ENCODE measurements at regions not wholly inside any gene's neighbourhood (a gene's known extent, or its start where the extent isn't known, plus 50 kb on each side); places are given as distances from the start of the nearest gene placed in this dataset.
"Not testable (repeated sequence)": the region's sequence is repeated elsewhere in the genome, so short reads cannot be mapped to it uniquely, and the experiment has no call there.

DNA sequence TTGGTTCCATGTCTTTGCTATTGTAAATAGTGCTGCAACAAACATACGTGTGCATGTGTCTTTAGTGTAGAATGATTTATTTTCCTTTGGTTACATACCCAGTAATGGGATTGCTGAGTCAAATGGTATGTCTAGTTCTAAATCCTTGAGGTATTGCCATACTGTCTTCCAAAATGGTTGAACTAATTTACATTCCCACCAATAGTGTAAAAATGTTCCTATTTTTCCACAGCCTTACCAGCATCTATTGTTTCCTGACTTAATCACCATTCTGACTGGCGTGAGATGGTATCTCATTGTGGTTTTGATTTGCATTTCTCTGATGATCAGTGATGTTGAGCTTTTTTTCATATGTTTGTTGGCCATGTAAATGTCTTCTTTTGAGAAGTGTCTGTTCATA lies 226.6 kb downstream of the ETAA1 start:
- not testable (repeated sequence) for DNase-seq (ENCODE audit: low read depth in 2 of 2)

DNA sequence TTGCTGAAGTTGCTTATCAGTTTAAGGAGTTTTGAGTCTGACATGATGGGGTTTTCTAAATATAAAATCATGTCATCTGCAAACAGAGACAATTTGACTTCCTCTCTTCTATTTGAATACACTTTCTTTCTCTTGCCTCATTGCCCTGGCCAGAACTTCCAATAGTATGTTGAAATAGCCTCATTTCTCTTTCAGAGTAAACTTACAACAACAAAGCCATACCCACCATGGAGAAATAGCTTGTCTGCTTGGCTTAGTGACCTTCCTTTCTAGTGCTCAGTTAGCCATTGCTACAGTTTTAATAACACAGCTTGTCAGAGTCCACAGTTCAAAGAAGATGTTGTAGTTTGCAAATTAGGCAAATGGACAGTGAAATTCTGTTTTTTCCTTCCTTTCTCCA lies 228.0 kb downstream of the ETAA1 start:
- no peak for DNase-seq (ENCODE audit: low read depth in 2 of 2)

DNA sequence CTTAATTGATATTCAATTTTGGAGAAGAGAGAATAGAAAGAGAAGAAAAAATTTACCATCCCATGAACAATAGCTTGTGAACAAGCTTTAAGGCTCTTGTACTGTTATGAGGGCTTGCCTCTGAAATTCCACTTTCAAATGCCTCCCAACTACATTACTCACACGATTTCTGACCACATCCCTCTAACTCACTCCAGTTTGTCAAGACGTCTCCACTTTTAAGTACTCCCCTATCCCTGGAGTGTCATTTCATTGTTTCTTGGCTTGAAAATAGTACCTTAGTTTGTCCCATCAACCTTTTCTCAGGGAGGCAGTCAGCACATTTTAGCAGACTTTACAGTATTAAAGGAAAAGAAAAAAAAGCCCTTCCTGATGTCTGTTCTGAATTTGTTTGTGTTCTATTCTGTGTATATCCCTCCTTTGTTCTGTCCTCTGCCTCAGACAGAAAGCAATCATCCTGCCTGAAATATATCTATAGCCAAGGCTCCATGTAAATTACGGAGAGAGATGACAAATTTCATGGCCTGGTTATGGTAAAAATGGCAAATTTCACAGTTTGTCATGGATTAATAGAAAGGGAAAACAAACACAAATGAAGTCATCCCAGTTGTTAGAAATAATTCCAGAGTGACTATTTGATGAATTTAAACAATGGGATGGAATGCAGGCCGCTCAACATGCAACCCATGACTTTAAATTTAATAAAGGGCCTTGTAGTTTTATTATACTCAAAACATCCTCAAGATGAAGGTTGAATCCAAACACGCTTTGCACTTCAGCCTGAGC lies 228.8 kb downstream of the ETAA1 start:
- no peak for DNase-seq (ENCODE audit: low read depth in 2 of 2)

DNA sequence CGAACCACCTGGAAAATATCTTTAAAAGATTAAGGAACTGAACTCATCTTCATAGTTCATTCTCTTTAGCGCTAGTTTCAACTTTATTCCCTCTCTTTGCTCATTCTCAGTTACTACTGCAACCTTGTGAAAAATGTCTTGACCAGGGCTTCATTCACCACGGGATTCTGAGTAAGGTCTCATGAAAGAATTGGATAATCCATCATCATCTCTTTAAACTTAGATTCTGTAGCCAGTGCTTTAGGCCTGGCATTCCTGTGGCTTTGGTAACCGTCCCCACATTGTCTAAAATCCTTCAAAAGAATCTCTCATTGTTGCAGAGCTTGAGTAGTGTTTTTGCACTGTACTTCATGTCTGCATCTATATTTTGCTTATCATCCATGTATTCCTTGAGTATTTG lies 229.5 kb downstream of the ETAA1 start:
- no peak for DNase-seq (ENCODE audit: low read depth in 2 of 2)

DNA sequence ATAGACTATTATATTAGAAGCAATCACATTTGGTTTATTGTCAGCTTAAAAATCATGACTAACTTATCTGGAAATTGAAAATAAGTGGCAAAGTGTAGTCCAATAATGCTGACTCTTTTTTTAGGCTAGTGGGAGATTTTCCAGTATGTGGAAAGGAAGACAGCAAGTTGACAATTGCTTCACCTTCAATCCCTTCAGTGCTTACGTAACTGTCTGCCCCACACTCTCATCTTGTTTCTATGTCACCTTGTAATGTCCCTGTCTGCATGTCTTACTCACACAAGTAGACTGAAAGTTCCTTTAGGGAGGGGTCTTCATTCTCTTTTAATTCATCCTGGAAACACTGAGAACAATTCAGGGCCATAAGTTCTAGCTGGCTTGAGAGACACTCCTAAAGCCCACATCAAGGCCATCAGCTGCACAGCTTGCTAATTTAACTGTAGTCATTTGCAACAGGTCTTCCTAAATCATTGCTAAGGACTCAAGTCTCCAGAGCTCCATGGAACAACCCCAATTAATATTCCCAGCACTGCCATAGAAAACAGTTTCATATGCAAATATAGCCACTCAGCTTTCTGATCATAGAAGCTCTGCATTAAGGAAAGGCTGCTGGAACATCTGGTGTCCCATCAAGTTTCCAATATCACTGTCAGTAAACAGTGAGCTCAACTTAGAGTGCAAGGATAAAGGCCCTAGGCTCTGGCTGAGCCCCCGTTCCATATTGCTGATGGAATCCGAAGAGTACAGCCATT lies 230.5 kb downstream of the ETAA1 start:
- no peak for DNase-seq (ENCODE audit: low read depth in 2 of 2)

DNA sequence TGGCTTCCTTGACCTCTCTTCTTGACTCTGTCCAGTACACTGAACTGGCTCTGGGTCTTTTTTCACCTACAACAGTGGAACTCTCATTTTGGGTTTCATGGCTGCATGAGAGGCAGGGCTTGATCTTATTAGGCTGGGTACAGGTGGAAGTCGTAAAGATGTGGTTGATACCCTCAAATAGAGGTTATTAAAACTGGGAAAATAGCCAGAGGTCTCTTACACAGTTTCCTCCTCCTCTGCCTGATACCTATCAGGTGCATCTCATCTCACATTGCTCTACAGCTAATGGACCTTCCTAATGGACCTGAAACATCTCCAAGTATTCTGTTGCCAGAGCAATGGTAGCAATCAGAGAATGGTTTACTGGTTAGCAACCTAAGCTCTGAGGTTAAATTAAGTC lies 231.8 kb downstream of the ETAA1 start:
- DNase-seq (ENCODE audit: low read depth in 2 of 2): no peak

DNA sequence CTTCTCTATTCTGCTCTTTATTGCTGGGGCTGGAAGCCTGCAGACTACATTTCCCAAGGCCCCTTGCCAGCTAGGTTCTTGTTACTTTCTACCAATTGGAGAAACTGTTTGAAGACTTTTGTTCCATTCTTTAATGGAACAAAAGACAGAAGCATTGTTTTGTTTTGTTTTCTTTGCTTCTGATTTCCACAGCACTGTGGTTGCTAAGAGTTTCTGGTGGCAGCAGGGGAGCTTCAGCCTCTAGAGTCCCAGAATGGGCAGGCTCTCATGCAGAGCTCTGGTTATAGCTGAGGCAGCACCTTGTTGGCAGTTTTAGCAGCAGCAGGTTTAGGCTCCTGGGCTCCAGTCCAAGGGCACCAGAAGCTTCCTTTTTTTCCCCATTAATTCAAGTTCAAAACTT lies 234.3 kb downstream of the ETAA1 start:
- no peak for DNase-seq (ENCODE audit: low read depth in 2 of 2)

DNA sequence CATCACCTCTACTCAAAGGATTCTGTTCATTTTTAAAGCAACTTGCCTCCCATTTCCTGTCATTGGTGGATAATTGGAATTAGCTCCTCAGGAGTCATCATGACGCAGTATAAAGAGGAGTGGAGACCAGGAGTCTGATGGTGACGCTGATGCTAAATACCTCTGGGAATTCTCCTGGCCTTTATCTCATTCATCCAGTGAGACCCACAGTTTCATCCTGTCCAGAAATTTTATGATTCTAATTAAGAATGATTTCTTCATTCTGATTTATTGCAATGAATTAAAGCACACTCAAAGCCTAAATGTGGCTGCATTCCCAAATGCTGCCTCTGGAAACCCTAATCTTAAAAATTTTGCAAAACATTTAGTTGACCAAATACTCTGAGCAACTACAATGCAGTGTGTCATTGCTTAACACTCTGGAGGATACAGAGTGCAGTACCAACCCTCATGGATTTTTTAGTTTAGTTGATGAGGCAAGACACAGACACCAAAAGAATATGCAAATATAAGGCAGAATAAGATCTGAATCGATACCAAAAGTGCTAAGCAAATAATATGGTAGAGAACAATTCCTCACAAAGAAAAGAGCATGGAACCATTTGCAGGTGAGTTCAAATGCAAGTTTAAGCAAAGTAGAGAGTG lies 236.2 kb downstream of the ETAA1 start:
- no peak for DNase-seq (ENCODE audit: low read depth in 2 of 2)

DNA sequence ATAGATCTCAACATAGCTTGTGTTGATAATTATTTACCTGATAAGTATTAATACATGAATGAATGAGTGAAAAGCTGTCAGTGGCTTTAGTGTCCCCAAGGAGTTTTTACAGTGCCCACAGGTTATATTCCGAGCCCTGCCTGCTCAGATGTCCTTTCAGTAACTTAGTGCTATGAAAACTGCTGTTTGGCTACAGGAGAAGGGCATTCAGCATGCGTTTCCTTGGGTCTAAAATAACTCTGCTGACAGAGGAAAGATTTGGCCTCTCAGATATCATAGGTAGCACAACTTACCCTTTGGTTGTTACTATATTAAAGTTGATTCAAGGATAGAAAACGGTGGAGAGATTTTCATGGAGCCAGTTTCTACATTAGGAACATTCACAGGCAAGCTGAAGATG lies 241.0 kb downstream of the ETAA1 start:
- DNase-seq (ENCODE audit: low read depth in 2 of 2): no peak

DNA sequence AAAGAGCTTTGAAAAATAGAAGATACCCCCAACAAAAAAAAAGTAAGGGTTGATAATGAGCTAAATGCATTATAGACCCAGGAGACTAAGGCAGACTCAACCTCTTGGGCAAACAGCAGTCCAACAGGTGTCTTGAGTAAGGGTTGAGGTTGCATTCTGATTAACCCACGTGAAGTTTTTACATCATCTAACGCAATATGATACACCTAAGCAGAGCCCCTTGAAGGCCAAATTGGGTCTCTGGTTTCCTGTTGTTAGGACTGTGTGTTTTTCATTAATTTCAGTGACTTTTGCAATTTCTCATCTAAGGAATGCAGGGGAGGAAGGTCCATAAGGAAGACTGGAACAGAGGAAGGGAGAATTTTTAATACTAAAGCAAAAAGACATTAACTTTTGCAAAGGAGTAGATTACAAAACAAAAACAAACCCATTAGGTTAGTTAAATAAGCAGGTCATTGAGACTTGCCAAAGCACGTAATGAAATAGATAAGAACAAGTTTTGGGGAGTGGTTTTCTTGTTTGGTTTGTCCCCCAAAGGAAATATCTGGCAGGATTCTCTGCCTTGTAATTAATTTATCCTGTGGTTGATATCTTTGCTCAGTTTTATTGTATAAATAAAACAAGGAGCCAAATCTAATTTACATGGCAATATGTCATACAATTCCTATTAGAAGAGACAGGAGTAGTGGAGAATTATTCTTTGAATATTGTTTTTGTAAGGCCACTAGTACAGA lies 244.3 kb downstream of the ETAA1 start:
- DNase-seq (ENCODE audit: low read depth in 2 of 2): no peak

DNA sequence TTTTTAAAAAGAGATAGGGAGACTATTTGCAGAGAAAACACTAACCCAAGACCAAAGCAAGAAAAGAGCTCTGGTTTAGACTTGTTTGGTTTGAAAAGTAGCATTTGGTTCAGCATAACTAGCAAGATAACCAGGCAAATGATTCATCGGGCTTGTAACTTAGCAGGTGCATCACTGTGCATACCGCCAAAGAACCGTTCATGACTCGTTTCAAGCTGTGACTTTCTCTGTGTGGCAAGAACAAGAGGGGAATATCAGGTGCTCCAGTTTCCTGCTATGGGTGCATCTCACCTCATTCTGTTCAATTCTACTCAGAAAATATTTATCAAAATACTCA lies 244.9 kb downstream of the ETAA1 start:
- DNase-seq (ENCODE audit: low read depth in 2 of 2): no peak

DNA sequence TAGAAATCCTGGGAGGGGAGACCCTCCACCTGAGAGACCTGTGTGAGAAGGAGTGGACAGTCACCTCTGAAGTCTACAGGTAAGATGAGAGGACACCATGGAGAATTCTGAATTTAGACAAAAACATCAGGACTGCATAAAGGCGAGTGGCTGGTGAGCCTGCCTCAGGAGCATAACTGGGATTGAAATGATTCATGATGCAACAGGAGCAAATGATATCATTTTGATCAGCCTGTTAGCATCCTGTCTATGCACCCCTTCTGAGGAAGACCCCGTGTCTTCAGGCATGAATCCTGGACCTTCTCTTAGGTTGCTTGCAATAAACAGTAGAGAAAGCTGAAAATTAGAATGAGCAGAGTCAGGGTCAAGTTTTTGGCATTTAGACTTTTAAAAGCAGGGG lies 245.8 kb downstream of the ETAA1 start:
- no peak for DNase-seq (ENCODE audit: low read depth in 2 of 2)

DNA sequence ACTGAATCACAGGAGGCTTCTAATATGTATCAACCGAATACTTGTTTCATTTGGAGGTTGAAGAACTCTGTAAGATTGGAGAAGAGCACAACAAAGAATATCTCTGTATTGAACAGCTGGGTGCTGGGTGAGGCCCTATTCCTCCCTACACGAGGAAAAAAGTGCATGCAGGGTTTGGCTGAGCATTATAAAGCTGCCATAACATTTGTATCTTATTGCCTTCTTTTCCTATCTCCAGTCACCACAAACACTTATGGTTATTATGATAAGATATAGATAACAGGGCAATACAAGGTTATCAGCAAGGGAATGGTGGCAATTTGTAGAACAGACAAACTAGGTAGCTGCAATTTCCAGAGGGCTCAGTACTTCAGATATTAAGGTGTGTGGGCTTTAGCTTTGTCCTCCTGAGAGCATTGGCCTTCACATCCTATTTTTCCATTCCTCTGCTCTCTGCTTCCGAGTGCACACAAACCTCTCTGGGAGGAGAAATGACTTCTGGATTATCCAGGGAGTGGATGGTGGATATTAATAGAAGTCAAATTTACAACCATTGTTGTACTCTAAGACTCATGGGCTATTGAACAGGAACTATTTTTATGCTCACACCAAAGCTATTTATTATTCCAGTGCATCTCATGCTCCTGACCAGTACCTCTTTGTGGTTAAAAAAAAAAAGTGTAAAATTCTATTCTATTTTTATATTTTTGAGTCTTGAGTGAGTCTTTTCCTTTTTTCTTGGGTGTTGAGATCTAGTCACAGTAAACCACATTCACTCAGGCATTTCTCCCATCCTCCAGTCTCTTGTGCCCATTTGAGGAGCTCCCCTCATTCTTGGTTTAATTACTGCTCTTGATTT lies 248.4 kb downstream of the ETAA1 start:
- DNase-seq (ENCODE audit: low read depth in 2 of 2): no peak

DNA sequence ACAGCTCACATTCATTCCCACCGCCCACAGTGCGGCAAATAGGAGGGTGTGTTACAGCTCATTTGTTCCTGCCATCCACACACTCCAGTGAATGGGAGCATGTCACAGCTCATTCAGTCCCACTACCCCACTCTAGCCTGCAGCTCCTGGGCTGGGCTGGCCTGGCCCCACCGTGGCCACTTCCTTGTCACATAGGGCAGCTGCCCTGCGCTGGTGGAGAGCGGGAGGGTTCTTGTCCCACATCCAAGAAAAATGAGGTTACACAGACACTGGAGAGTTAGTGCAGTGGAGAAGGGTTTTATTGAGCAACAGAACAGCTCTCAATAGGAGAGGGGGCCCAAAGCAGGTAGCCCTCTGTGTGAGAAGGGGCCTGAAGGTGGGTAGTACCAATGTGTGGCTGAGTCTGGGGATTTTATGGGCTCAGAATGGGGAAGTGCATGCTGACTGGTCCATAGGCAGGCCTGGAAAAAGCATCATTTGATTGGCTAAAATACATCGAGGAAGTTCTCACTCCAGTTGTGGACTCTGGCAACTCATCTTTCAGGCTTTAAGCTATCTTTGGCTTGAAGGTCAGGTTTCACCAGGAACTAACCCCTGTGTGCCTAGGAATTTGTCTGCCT lies 249.7 kb downstream of the ETAA1 start:
- no peak for DNase-seq (ENCODE audit: low read depth in 2 of 2)

DNA sequence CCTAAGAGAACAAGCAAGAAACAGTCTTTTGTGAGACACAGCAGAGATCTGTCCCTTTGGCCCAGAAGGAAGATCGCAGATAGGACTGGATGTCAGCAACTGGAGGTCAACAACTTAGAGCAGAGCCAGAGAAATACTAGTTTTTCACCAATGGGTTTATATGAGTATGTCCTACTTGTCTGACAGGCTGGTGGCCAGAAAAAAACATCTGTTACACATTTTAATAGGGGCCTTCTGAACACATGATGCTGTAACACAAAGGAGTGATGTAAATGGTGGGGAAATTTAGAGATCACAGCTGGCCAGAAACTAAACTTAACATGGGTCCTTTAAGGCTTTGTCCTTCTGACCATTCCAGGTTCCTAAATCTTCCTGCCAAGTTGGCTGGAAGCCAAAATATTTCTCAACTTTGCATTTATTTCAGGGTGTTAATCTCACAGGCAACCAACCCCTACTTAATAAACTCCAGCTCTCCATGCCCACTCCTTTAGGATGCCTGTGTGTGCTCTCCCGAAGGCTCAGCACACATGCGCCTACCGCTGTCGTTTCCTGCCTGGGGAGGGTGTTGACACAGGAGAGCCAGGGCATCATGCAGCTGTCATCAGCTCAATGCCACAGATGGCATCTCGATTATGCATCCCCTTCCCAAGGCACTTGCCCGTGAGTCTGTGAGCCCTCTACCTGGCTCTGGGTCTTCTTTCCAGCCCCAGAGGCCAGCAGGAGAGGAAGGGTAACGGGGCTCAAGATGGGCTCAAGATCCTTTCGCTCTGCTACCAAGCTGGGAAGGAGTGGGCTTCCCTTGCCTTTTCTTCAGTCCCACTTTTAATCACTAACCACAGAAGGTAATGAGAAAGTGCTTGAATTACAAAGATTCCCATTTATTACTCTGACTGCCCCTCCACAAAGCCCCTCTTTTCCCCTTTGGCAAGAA lies 252.5 kb downstream of the ETAA1 start:
- no peak for DNase-seq (ENCODE audit: low read depth in 2 of 2)

DNA sequence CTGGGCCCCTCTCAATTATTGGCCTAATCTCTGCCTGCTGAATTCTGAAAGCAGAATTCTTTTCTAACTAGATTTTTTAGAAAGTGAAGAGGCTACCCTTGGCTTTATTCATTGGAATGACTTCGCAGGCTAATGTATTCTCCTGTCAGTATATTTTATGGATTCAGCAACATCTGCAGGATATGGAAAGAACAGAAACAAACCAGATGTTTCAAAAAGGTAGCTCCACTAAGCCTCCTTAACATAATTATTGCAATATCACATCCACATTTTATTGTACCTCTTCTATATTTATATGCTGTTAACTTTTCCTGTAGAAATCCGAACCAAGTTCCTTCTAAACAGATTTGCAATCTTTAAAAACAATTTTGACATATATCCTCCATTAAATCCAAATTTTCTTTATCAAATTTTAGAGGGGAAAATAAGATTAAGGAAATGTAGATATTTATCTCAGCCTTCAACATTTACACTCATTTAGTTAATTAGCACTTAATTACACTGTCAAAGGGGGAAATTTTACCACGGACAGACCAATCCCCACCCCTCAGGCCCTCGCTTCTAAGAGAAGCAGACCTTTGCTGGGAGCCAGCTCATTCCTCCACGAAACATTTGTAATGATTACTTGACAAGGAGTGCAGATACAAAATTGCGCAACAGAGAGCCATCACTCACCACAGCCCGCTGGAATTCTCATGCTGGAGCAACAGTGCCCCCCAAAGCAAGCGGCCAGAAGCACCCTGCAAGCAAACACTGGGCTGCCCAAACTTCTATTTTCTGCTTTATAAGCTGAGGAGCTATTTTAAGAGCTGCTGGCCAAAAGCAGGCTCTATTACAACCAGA lies 253.4 kb downstream of the ETAA1 start:
- peak; percentile 1 to 4 for DNase-seq (ENCODE audit: low read depth in 2 of 2)

DNA sequence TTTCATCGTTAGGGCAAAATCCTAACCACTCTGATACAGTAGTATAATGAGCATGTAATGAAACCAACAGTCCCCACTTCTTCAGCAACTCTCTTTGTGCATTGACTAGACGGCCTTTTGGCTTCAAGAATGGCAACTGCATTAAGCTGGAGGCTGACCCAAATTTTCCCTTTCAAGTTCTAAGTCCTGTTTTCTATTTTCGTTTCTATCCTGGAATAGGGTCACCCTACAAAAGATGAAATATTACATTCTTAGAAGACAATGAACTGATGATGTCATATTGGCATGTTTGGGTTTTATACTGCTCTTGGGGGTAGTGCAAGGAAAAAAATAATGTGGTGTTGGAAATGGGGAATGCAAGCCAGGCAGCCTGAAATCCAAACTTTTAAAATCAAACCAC lies 254.4 kb downstream of the ETAA1 start:
- no peak for DNase-seq (ENCODE audit: low read depth in 2 of 2)

DNA sequence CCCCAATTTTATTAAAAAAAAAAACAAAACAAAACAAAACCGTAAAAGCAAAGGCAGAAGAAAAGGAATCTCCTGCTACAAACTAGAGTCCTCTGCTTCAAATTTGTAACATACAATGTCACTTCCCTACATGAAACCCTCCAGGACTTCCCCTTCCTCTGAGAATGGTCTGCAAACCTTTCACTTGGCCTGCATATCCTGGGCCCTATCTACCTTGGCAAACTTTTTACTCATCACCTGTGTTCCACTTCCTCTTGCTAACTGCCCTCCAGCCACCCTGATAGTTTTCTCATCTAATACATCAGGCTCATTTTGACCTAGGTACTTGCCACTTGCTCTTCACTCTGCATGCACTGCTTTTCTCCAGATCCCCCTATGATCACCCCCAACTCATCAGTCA lies 255.5 kb downstream of the ETAA1 start:
- no peak for DNase-seq (ENCODE audit: low read depth in 2 of 2)

DNA sequence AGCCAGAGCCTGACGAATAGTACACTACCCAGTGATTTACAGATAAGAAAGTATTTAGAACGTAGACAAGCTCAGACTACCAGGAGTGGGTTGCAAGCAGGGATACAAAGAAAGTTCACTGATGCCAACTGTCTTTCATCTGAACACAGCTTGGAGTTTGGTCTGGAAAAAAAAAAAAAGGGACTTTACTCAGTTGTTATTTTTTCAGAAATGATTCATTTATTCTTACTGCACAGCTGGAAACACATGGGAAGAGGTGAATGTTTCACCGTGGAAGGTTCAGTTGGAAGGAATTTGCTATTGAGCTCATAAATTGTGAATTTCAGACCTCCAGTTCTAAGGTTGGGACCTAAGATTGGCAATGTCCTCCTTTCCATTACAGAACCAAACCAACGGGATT lies 259.7 kb downstream of the ETAA1 start:
- DNase-seq (ENCODE audit: low read depth in 2 of 2): no peak
